ENCODE measurements at regions not wholly inside any gene's neighbourhood (a gene's known extent, or its start where the extent isn't known, plus 50 kb on each side); places are given as distances from the start of the nearest gene placed in this dataset.

GRCh38 chr16:55380485-55380884 lies 56.5 kb downstream of the IRX6 start:
- no peak for DNase-seq (ENCODE audit: low read depth in 2 of 2)

- DNase-seq (ENCODE audit: low read depth in 2 of 2), result no peak
Observed at GRCh38 chr16:55384288-55385247, 60.6 kb downstream of the IRX6 start.

GRCh38 chr16:55385359-55385758 lies 61.4 kb downstream of the IRX6 start:
- DNase-seq (ENCODE audit: low read depth in 2 of 2), result no peak

- no peak for DNase-seq (ENCODE audit: low read depth in 2 of 2)
Observed at GRCh38 chr16:55386534-55387296, 62.7 kb downstream of the IRX6 start.

- no peak for DNase-seq (ENCODE audit: low read depth in 2 of 2)
Observed at GRCh38 chr16:55388131-55388862, 64.3 kb downstream of the IRX6 start.

- no peak for DNase-seq (ENCODE audit: low read depth in 2 of 2)
Observed at GRCh38 chr16:55389426-55390073, 65.5 kb downstream of the IRX6 start.

- no peak for DNase-seq (ENCODE audit: low read depth in 2 of 2)
Observed at GRCh38 chr16:55390630-55391237, 66.7 kb downstream of the IRX6 start.

- DNase-seq (ENCODE audit: low read depth in 2 of 2), result no peak
Observed at GRCh38 chr16:55391760-55392375, 67.9 kb downstream of the IRX6 start.

- no peak for DNase-seq (ENCODE audit: low read depth in 2 of 2)
Observed at GRCh38 chr16:55392701-55393100, 68.7 kb downstream of the IRX6 start.

- DNase-seq (ENCODE audit: low read depth in 2 of 2), result no peak
Observed at GRCh38 chr16:55393991-55394390, 70.0 kb downstream of the IRX6 start.

GRCh38 chr16:55398762-55399161 lies 74.8 kb downstream of the IRX6 start:
- DNase-seq (ENCODE audit: low read depth in 2 of 2), result no peak

GRCh38 chr16:55399911-55400310 lies 75.9 kb downstream of the IRX6 start:
- DNase-seq (ENCODE audit: low read depth in 2 of 2), result no peak

GRCh38 chr16:55401046-55401445 lies 77.0 kb downstream of the IRX6 start:
- no peak for DNase-seq (ENCODE audit: low read depth in 2 of 2)

- DNase-seq (ENCODE audit: low read depth in 2 of 2), result no peak
Observed at GRCh38 chr16:55403464-55403863, 75.5 kb upstream of the MMP2 start.

- DNase-seq (ENCODE audit: low read depth in 2 of 2), result no peak
Observed at GRCh38 chr16:55406651-55407050, 72.3 kb upstream of the MMP2 start.

- DNase-seq (ENCODE audit: low read depth in 2 of 2), result no peak
Observed at GRCh38 chr16:55408661-55409060, 70.3 kb upstream of the MMP2 start.

GRCh38 chr16:55411231-55411630 lies 67.8 kb upstream of the MMP2 start:
- no peak for DNase-seq (ENCODE audit: low read depth in 2 of 2)

GRCh38 chr16:55418586-55418985 lies 60.4 kb upstream of the MMP2 start:
- DNase-seq (ENCODE audit: low read depth in 2 of 2), result peak; percentile 1 to 36

GRCh38 chr16:55421226-55421625 lies 57.8 kb upstream of the MMP2 start:
- DNase-seq (ENCODE audit: low read depth in 2 of 2), result no peak

GRCh38 chr16:55426865-55427484 lies 52.0 kb upstream of the MMP2 start:
- no peak for DNase-seq (ENCODE audit: low read depth in 2 of 2)
